ENCODE measurements at regions not wholly inside any gene's neighbourhood (a gene's known extent, or its start where the extent isn't known, plus 50 kb on each side); places are given as distances from the start of the nearest gene placed in this dataset.

DNA sequence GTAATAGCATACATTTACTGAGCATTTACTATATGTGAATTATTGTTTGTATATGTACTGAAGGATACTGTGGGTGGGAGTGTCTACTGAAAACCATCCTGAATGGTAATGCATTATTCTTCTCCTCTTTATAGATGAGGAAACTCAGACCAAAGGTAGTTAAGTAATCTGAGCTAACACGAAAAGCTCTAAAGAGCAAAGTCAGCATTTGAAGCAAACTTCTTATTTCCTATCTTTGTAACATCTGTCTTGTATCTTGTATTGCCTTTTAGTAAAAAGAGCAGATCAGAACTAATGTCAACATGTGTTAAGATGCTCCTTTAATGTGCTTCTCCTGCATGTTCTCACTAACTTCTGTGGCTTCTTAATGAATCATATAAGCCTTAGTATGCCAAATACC, 382.8 kb upstream of the NXPH2 start:
- Histone ChIP-seq H2BK120ac (ENCODE audit: low read depth, low read length, poor library complexity, severe bottlenecking) (no peak overlapping the region), H3K4me2 (ENCODE audit: insufficient read depth, insufficient read length, low read length) (no peak overlapping the region), H3K4me1 (ENCODE audit: insufficient read depth, low read length) (no peaks in the 10 kb centered on the region), H2AK5ac (ENCODE audit: insufficient read length, low read length) (no peak overlapping the region), H3K4ac (ENCODE audit: low read depth, low read length) (no peak overlapping the region), H3K23me2 (ENCODE audit: insufficient read length, low read depth, low read length, poor library complexity, severe bottlenecking) (no peaks in the 10 kb centered on the region), H3K18ac (ENCODE audit: insufficient read length, low read depth, low read length) (no peak overlapping the region), H3K9ac (ENCODE audit: extremely low read depth, insufficient read length, low read length) (no peak overlapping the region), H3K79me2 (ENCODE audit: insufficient read depth, low read length) (no peaks in the 10 kb centered on the region), H3K23ac (ENCODE audit: insufficient read length, low read depth, low read length) (no peak overlapping the region), H2BK20ac (ENCODE audit: low read depth, low read length, poor library complexity, severe bottlenecking) (no peak overlapping the region), H3T11ph (ENCODE audit: low read length) (no peak overlapping the region), H3K27ac (ENCODE audit: insufficient read length, low read depth, low read length) (no peak overlapping the region), H2BK15ac (ENCODE audit: low read depth, low read length) (no peak overlapping the region), H3K27me3 (ENCODE audit: insufficient read depth, low read length) (no peaks in the 10 kb centered on the region), H2BK5ac (ENCODE audit: insufficient read length, low read length) (no peak overlapping the region), H2AFZ (ENCODE audit: low read length) (no peak overlapping the region), H4K20me1 (ENCODE audit: control insufficient read depth, insufficient read depth, insufficient read length) (no peaks in the 10 kb centered on the region), H3K56ac (ENCODE audit: insufficient read length, low read depth, low read length) (no peak overlapping the region), H3K9me3 (ENCODE audit: control insufficient read depth, low read depth, low read length) (no peaks in the 10 kb centered on the region), H3K14ac (ENCODE audit: insufficient read depth, low read length) (no peak overlapping the region), H4K5ac (ENCODE audit: insufficient read length, low read depth, low read length) (no peak overlapping the region), H4K8ac (replicated peaks; ENCODE audit: insufficient read length, low read depth, low read length) (no peak overlapping the region), H3K79me1 (ENCODE audit: insufficient read depth, low read depth, low read length, poor library complexity, severe bottlenecking) (no peaks in the 10 kb centered on the region), H2BK12ac (ENCODE audit: insufficient read length, low read depth, low read length) (no peak overlapping the region), H4K91ac (ENCODE audit: insufficient read length, low read depth, low read length) (no peak overlapping the region)
- no peaks in the 10 kb centered on the region; a peak in 1 of 5 replicates for H3K9me3 Mint-ChIP-seq
- DNase-seq = no peak
- H3K27ac Mint-ChIP-seq = no peak overlapping the region
- peaks cover 3% of the 10 kb centered on the region in 2 experiments; a peak in 3 of 4 replicates for H3K4me1 Mint-ChIP-seq
- no CpG with 5 or more reads among the region's 1 CpG for WGBS (ENCODE audit: extremely low coverage, insufficient read length, low lambda C conversion rate)
- TF ChIP-seq, protein P1, sequence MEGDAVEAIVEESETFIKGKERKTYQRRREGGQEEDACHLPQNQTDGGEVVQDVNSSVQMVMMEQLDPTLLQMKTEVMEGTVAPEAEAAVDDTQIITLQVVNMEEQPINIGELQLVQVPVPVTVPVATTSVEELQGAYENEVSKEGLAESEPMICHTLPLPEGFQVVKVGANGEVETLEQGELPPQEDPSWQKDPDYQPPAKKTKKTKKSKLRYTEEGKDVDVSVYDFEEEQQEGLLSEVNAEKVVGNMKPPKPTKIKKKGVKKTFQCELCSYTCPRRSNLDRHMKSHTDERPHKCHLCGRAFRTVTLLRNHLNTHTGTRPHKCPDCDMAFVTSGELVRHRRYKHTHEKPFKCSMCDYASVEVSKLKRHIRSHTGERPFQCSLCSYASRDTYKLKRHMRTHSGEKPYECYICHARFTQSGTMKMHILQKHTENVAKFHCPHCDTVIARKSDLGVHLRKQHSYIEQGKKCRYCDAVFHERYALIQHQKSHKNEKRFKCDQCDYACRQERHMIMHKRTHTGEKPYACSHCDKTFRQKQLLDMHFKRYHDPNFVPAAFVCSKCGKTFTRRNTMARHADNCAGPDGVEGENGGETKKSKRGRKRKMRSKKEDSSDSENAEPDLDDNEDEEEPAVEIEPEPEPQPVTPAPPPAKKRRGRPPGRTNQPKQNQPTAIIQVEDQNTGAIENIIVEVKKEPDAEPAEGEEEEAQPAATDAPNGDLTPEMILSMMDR (conservative IDR thresholded peaks at IDR 0.05) = no peak
- no peaks in the 10 kb centered on the region for H3K27me3 Mint-ChIP-seq (ENCODE audit: low read depth)
- H3K36me3 Mint-ChIP-seq (ENCODE audit: insufficient read depth in 1 of 3, low read depth in 3 of 3) = peaks cover 0 to 2% (median 0%) of the 10 kb centered on the region in 3 experiments; a peak in 1 of 7 replicates
- H3K4me3 Mint-ChIP-seq = no peak overlapping the region
